MV-4-11 (cell line): ENCODE measurements at regions not wholly inside any gene's neighbourhood (a gene's known extent, or its start where the extent isn't known, plus 50 kb on each side); places are given as distances from the start of the nearest gene placed in this dataset.
"Not testable (repeated sequence)": the region's sequence is repeated elsewhere in the genome, so short reads cannot be mapped to it uniquely, and the experiment has no call there.

Source experiments
- DNase-seq: peaks from one replicate; lab custom pipeline; 2025; lab: John Stamatoyannopoulos, UW

- DNase-seq = no peak
These were observed 207.7 kb upstream of the AHR start for GRCh38 chr7:17090751-17091150.

- peak; percentile 68 for DNase-seq
These were observed 205.0 kb upstream of the AHR start for GRCh38 chr7:17093461-17093860.

- DNase-seq = no peak
These were observed 203.4 kb upstream of the AHR start for GRCh38 chr7:17094963-17095574.

GRCh38 chr7:17095931-17096330 lies 202.5 kb upstream of the AHR start:
- DNase-seq = no peak

GRCh38 chr7:17097668-17098297 lies 200.7 kb upstream of the AHR start:
- no peak for DNase-seq

GRCh38 chr7:17098515-17098914 lies 199.9 kb upstream of the AHR start:
- no peak for DNase-seq

- DNase-seq = no peak
These were observed 199.1 kb upstream of the AHR start for GRCh38 chr7:17099083-17099973.

GRCh38 chr7:17099974-17100509 lies 198.4 kb upstream of the AHR start:
- not testable (repeated sequence) for DNase-seq

GRCh38 chr7:17101207-17101696 lies 197.2 kb upstream of the AHR start:
- DNase-seq = no peak

GRCh38 chr7:17103170-17103569 lies 195.3 kb upstream of the AHR start:
- no peak for DNase-seq

- DNase-seq = no peak
These were observed 194.5 kb upstream of the AHR start for GRCh38 chr7:17103984-17104383.

- DNase-seq = no peak
These were observed 194.0 kb upstream of the AHR start for GRCh38 chr7:17104419-17104818.

GRCh38 chr7:17105701-17106100 lies 192.8 kb upstream of the AHR start:
- no peak for DNase-seq

GRCh38 chr7:17108049-17108584 lies 190.3 kb upstream of the AHR start:
- no peak for DNase-seq

GRCh38 chr7:17109020-17109419 lies 189.4 kb upstream of the AHR start:
- DNase-seq = no peak

- not testable (repeated sequence) for DNase-seq
These were observed 184.7 kb upstream of the AHR start for GRCh38 chr7:17113770-17114169.

- DNase-seq = no peak
These were observed 180.0 kb upstream of the AHR start for GRCh38 chr7:17118412-17118811.

- peak; percentile 35 for DNase-seq
These were observed 177.7 kb upstream of the AHR start for GRCh38 chr7:17120756-17121155.

GRCh38 chr7:17121671-17122070 lies 176.8 kb upstream of the AHR start:
- DNase-seq = no peak

- DNase-seq = peak; percentile 98
These were observed 175.4 kb upstream of the AHR start for GRCh38 chr7:17123020-17123419.

GRCh38 chr7:17126413-17127268 lies 171.8 kb upstream of the AHR start:
- DNase-seq = no peak
